Endothelial cell of umbilical vein (primary cell): ENCODE measurements at regions not wholly inside any gene's neighbourhood (a gene's known extent, or its start where the extent isn't known, plus 50 kb on each side); places are given as distances from the start of the nearest gene placed in this dataset.

Source experiments
- EZH2 ChIP-seq: IDR thresholded peaks from 2 replicates; pipeline ENCODE4 v1.6.1; 2012; ENCODE audit warnings: borderline replicate concordance, low read depth, mild to moderate bottlenecking, moderate library complexity, low read length, inconsistent platforms; ENCODE audit not compliant: severe bottlenecking
- FOS ChIP-seq: IDR thresholded peaks from 2 replicates; pipeline ENCODE4 v1.6.1; 2011; ENCODE audit warnings: mild to moderate bottlenecking, low read length, moderate library complexity, borderline replicate concordance; ENCODE audit not compliant: insufficient read depth
- GATA2 ChIP-seq: IDR thresholded peaks from 2 replicates; pipeline ENCODE4 v1.7.0; 2011; ENCODE audit warnings: low read depth, mild to moderate bottlenecking, moderate library complexity, mixed read lengths, low read length; ENCODE audit not compliant: insufficient read length, insufficient read depth
- JUN ChIP-seq: IDR thresholded peaks from 2 replicates; pipeline ENCODE4 v1.6.1; 2011; ENCODE audit warnings: borderline replicate concordance, low read depth; ENCODE audit not compliant: insufficient read length, insufficient read depth
- MYC ChIP-seq: IDR thresholded peaks from one replicate; pipeline ENCODE4 v1.6.1; 2011; ENCODE audit warnings: mild to moderate bottlenecking, low read depth, low read length
- POLR2A ChIP-seq: IDR thresholded peaks from 2 replicates; pipeline ENCODE4 v1.6.1; 2012; ENCODE audit warnings: low read depth, mild to moderate bottlenecking, control low read depth, low read length
- POLR2AphosphoS5 ChIP-seq: IDR thresholded peaks from 2 replicates; pipeline ENCODE4 v1.6.1; 2012; ENCODE audit warnings: low read depth, mild to moderate bottlenecking, control low read depth, low read length, moderate library complexity; ENCODE audit not compliant: insufficient read depth
- TF ChIP-seq, protein P1 (sequence below), 2 donors: IDR thresholded peaks; 1 replicate in 1 of 2; 2 replicates in 1 of 2; pipeline ENCODE4 v1.5.1; 2011; ENCODE audit warnings: low read length in 2 of 2, mild to moderate bottlenecking in 2 of 2, moderate library complexity in 2 of 2, control low read depth in 1 of 2, inconsistent platforms in 1 of 2, low read depth in 1 of 2; ENCODE audit not compliant: insufficient read depth in 1 of 2; ENCODE audit errors: extremely low read depth in 1 of 2
- TF ChIP-seq, protein P2 (sequence below): IDR thresholded peaks from 2 replicates; pipeline ENCODE4 v1.6.1; 2011; ENCODE audit not compliant: insufficient read depth, insufficient read length

DNA sequence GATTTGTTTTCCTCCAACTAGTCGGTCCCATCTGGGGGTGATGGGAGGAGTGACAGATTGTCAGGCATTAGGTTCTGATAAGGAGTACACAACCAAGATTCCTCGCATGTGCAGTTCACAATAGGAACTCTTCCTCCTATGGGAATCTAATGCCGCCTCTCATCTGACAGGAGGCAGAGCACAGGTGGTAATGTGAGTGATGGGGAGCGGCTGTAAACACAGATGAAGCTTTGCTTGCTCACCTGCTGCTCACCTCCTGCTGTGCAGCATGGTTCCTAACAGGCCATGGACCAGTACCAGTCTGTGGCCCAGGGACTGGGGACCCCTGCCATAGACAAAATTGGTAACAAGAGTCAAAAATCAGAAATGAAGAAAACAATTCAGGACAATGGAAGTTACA lies 173.3 kb upstream of the HMHB1 start:
- TF ChIP-seq, protein P1, sequence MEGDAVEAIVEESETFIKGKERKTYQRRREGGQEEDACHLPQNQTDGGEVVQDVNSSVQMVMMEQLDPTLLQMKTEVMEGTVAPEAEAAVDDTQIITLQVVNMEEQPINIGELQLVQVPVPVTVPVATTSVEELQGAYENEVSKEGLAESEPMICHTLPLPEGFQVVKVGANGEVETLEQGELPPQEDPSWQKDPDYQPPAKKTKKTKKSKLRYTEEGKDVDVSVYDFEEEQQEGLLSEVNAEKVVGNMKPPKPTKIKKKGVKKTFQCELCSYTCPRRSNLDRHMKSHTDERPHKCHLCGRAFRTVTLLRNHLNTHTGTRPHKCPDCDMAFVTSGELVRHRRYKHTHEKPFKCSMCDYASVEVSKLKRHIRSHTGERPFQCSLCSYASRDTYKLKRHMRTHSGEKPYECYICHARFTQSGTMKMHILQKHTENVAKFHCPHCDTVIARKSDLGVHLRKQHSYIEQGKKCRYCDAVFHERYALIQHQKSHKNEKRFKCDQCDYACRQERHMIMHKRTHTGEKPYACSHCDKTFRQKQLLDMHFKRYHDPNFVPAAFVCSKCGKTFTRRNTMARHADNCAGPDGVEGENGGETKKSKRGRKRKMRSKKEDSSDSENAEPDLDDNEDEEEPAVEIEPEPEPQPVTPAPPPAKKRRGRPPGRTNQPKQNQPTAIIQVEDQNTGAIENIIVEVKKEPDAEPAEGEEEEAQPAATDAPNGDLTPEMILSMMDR (IDR thresholded peaks at IDR 0.05; ENCODE audit: extremely low read depth in 1 of 2, insufficient read depth in 1 of 2, low read depth in 1 of 2, low read length in 2 of 2): no peak
- TF ChIP-seq POLR2A (no peak), POLR2AphosphoS5 (no peak), MYC (no peak), EZH2 (no peak), FOS (no peak), JUN (no peak), GATA2 (no peak)
- TF ChIP-seq, protein P2, sequence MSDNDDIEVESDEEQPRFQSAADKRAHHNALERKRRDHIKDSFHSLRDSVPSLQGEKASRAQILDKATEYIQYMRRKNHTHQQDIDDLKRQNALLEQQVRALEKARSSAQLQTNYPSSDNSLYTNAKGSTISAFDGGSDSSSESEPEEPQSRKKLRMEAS: no peak
